ENCODE measurements at regions not wholly inside any gene's neighbourhood (a gene's known extent, or its start where the extent isn't known, plus 50 kb on each side); places are given as distances from the start of the nearest gene placed in this dataset.

- Mint-ChIP-seq H3K9me3 (no peaks in the 10 kb centered on the region), H3K36me3 (ENCODE audit: low read depth) (no peaks in the 10 kb centered on the region), H3K27me3 (ENCODE audit: low read depth, poor library complexity) (no peaks in the 10 kb centered on the region), H3K4me3 (no peak overlapping the region), H3K4me1 (no peaks in the 10 kb centered on the region), H3K27ac (no peak overlapping the region)
- no peak for TF ChIP-seq CTCF (IDR thresholded peaks at IDR 0.05)
- DNase-seq, result no peak
Measured at GRCh38 chr4:136651278-136651667, 881.0 kb downstream of the PCDH18 start.

- no peaks in the 10 kb centered on the region for H3K36me3 Mint-ChIP-seq (ENCODE audit: low read depth)
- no peaks in the 10 kb centered on the region for H3K27me3 Mint-ChIP-seq (ENCODE audit: low read depth, poor library complexity)
- no peak overlapping the region for H3K27ac Mint-ChIP-seq
- no peaks in the 10 kb centered on the region for H3K4me1 Mint-ChIP-seq
- H3K9me3 Mint-ChIP-seq, result no peaks in the 10 kb centered on the region
- no peak overlapping the region for H3K4me3 Mint-ChIP-seq
- DNase-seq, result no peak
- no peak for TF ChIP-seq CTCF (IDR thresholded peaks at IDR 0.05)
Measured at GRCh38 chr4:136650541-136651277, 881.6 kb downstream of the PCDH18 start.

DNA sequence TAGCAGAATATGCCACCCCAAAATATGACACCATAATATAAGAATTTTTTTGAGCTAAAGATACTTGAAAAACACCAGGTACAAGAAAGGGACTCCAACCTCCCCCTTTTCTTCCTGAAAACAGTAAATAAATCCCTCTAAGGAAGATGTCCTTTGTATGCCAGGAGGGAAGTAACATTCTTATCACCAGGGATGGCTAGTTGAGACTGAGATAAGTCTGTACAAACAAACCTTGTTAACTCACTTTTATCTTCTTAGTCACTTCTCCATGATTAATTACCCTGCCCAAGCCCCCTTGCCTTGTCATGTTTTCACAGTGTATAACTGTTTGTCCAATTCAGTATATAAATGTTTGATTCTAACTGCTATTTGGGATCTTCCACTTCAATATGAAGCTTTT lies 888.0 kb downstream of the PCDH18 start:
- TF ChIP-seq CTCF (IDR thresholded peaks at IDR 0.05), result no peak
- H3K27me3 Mint-ChIP-seq (ENCODE audit: low read depth, poor library complexity), result no peaks in the 10 kb centered on the region
- no peaks in the 10 kb centered on the region for H3K9me3 Mint-ChIP-seq

DNA sequence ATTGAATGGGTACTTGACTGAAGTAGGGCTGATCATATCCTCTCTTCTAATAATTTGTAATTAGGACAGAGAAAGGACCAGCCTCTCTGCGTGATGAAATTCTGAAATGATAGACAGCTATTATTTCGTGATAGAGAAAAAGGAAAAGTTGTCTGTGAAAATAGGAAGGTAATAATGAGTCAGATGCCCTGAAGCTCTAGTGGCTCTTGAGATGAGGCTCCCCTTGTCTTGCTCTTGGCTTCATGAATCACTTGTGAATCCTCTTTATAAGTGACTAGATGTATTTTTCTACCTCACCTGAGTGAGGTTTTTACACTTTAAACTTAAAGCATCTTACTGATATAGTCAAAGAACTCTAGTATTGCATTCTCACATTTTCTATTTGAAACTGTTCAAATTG lies 888.9 kb downstream of the PCDH18 start:
- no peak overlapping the region for H3K27ac Mint-ChIP-seq
- TF ChIP-seq CTCF (IDR thresholded peaks at IDR 0.05), result no peak
- H3K36me3 Mint-ChIP-seq (ENCODE audit: low read depth), result no peaks in the 10 kb centered on the region
- no peak overlapping the region for H3K4me3 Mint-ChIP-seq
- H3K9me3 Mint-ChIP-seq, result no peaks in the 10 kb centered on the region
- no peaks in the 10 kb centered on the region for H3K27me3 Mint-ChIP-seq (ENCODE audit: low read depth, poor library complexity)
- H3K4me1 Mint-ChIP-seq, result peaks cover 11% of the 10 kb centered on the region
- DNase-seq, result no peak

More for the DNA sequence above, 888.0 kb downstream of the PCDH18 start:
- Mint-ChIP-seq H3K36me3 (ENCODE audit: low read depth) (no peaks in the 10 kb centered on the region), H3K27ac (no peak overlapping the region), H3K4me1 (peaks cover 11% of the 10 kb centered on the region), H3K4me3 (no peak overlapping the region)
- DNase-seq, result no peak

GRCh38 chr4:136637071-136637777 lies 895.1 kb downstream of the PCDH18 start:
- Mint-ChIP-seq H3K4me1 (peaks cover 5% of the 10 kb centered on the region), H3K4me3 (no peak overlapping the region), H3K27ac (no peak overlapping the region), H3K27me3 (ENCODE audit: low read depth, poor library complexity) (no peaks in the 10 kb centered on the region), H3K9me3 (no peaks in the 10 kb centered on the region), H3K36me3 (ENCODE audit: low read depth) (no peaks in the 10 kb centered on the region)
- peak; percentile 47 for TF ChIP-seq CTCF (IDR thresholded peaks at IDR 0.05)
- DNase-seq, result peak; percentile 50

Measured in nephron progenitor cell (in vitro differentiated cells).